HG03571 (cell line): ENCODE measurements at regions not wholly inside any gene's neighbourhood (a gene's known extent, or its start where the extent isn't known, plus 50 kb on each side); places are given as distances from the start of the nearest gene placed in this dataset.
"Not testable (repeated sequence)": the region's sequence is repeated elsewhere in the genome, so short reads cannot be mapped to it uniquely, and the experiment has no call there.

Source experiments
- ATAC-seq: cut with Tn5 transposase; IDR thresholded peaks from one replicate; pipeline ENCODE4 v1.9.1; 2021; ENCODE audit not compliant: unreplicated experiment

GRCh38 chr1:8230292-8230621 is 87.7 kb upstream of the SLC45A1 start:
- no peak for ATAC-seq

- ATAC-seq, result no peak
Measured at GRCh38 chr1:8228253-8228652, 89.7 kb upstream of the SLC45A1 start.

GRCh38 chr1:8227674-8228073 is 90.2 kb upstream of the SLC45A1 start:
- ATAC-seq, result not testable (repeated sequence)

GRCh38 chr1:8226747-8227146 is 91.2 kb upstream of the SLC45A1 start:
- ATAC-seq, result no peak

- ATAC-seq, result not testable (repeated sequence)
Measured at GRCh38 chr1:8226024-8226423, 91.9 kb upstream of the SLC45A1 start.

GRCh38 chr1:8223526-8223925 is 94.4 kb upstream of the SLC45A1 start:
- no peak for ATAC-seq

- no peak for ATAC-seq
Measured at GRCh38 chr1:8222789-8223188, 95.1 kb upstream of the SLC45A1 start.

GRCh38 chr1:8219530-8219929 is 98.4 kb upstream of the SLC45A1 start:
- ATAC-seq, result no peak

GRCh38 chr1:8218351-8219092 is 99.4 kb upstream of the SLC45A1 start:
- ATAC-seq, result no peak

- no peak for ATAC-seq
Measured at GRCh38 chr1:8217809-8218208, 100.1 kb upstream of the SLC45A1 start.

GRCh38 chr1:8217011-8217711 is 100.8 kb upstream of the SLC45A1 start:
- ATAC-seq, result no peak

GRCh38 chr1:8216005-8216404 is 101.9 kb upstream of the SLC45A1 start:
- no peak for ATAC-seq

GRCh38 chr1:8214501-8215173 is 103.3 kb upstream of the SLC45A1 start:
- ATAC-seq, result no peak

- ATAC-seq, result no peak
Measured at GRCh38 chr1:8213676-8214075, 104.2 kb upstream of the SLC45A1 start.

- ATAC-seq, result no peak
Measured at GRCh38 chr1:8213136-8213535, 104.8 kb upstream of the SLC45A1 start.

GRCh38 chr1:8212580-8213031 is 105.3 kb upstream of the SLC45A1 start:
- ATAC-seq, result no peak

- ATAC-seq, result no peak
Measured at GRCh38 chr1:8211883-8212579, 105.9 kb upstream of the SLC45A1 start.

- ATAC-seq, result no peak
Measured at GRCh38 chr1:8211251-8211882, 106.5 kb upstream of the SLC45A1 start.

- ATAC-seq, result no peak
Measured at GRCh38 chr1:8207202-8207601, 110.7 kb upstream of the SLC45A1 start.

- no peak for ATAC-seq
Measured at GRCh38 chr1:8206391-8206790, 111.5 kb upstream of the SLC45A1 start.

GRCh38 chr1:8205771-8206170 is 112.1 kb upstream of the SLC45A1 start:
- no peak for ATAC-seq
